GM21360 (cell line): ENCODE measurements at regions not wholly inside any gene's neighbourhood (a gene's known extent, or its start where the extent isn't known, plus 50 kb on each side); places are given as distances from the start of the nearest gene placed in this dataset.
"Not testable (repeated sequence)": the region's sequence is repeated elsewhere in the genome, so short reads cannot be mapped to it uniquely, and the experiment has no call there.

Source experiments
- ATAC-seq: cut with Tn5 transposase; IDR thresholded peaks from one replicate; pipeline ENCODE4 v1.9.1; 2021; ENCODE audit warnings: mild to moderate bottlenecking, moderate library complexity; ENCODE audit not compliant: unreplicated experiment

GRCh38 chr4:160375772-160376452 is 1273.0 kb downstream of the RAPGEF2 start:
- no peak for ATAC-seq

GRCh38 chr4:160386846-160387245 is 1284.0 kb downstream of the RAPGEF2 start:
- ATAC-seq = no peak

GRCh38 chr4:160399826-160400225 is 1296.9 kb downstream of the RAPGEF2 start:
- ATAC-seq = no peak

- no peak for ATAC-seq
Observed at GRCh38 chr4:160403081-160403480, 1300.2 kb downstream of the RAPGEF2 start.

- ATAC-seq = no peak
Observed at GRCh38 chr4:160406263-160406825, 1303.5 kb downstream of the RAPGEF2 start.

GRCh38 chr4:160414496-160414895 is 1311.6 kb downstream of the RAPGEF2 start:
- ATAC-seq = no peak

GRCh38 chr4:160423879-160424451 is 1321.1 kb downstream of the RAPGEF2 start:
- no peak for ATAC-seq

- no peak for ATAC-seq
Observed at GRCh38 chr4:160426233-160426632, 1323.4 kb downstream of the RAPGEF2 start.

GRCh38 chr4:160450876-160451275 is 1348.0 kb downstream of the RAPGEF2 start:
- no peak for ATAC-seq

GRCh38 chr4:160481696-160482690 is 1379.1 kb downstream of the RAPGEF2 start:
- ATAC-seq = not testable (repeated sequence)

- ATAC-seq = no peak
Observed at GRCh38 chr4:160485071-160485687, 1382.3 kb downstream of the RAPGEF2 start.

GRCh38 chr4:160492181-160492580 is 1389.3 kb downstream of the RAPGEF2 start:
- no peak for ATAC-seq

- no peak for ATAC-seq
Observed at GRCh38 chr4:160493206-160493605, 1390.3 kb downstream of the RAPGEF2 start.

- ATAC-seq = no peak
Observed at GRCh38 chr4:160495356-160495755, 1392.5 kb downstream of the RAPGEF2 start.

GRCh38 chr4:160498211-160498610 is 1395.3 kb downstream of the RAPGEF2 start:
- no peak for ATAC-seq

- no peak for ATAC-seq
Observed at GRCh38 chr4:160505724-160506123, 1402.8 kb downstream of the RAPGEF2 start.

- ATAC-seq = no peak
Observed at GRCh38 chr4:160510928-160511327, 1408.0 kb downstream of the RAPGEF2 start.

- ATAC-seq = no peak
Observed at GRCh38 chr4:160514126-160514525, 1411.2 kb downstream of the RAPGEF2 start.

GRCh38 chr4:160523231-160523630 is 1420.4 kb downstream of the RAPGEF2 start:
- no peak for ATAC-seq

- ATAC-seq = no peak
Observed at GRCh38 chr4:160537681-160538080, 1434.8 kb downstream of the RAPGEF2 start.

- ATAC-seq = no peak
Observed at GRCh38 chr4:160546201-160546600, 1443.3 kb downstream of the RAPGEF2 start.
